HepG2 (cell line): ENCODE measurements at regions not wholly inside any gene's neighbourhood (a gene's known extent, or its start where the extent isn't known, plus 50 kb on each side); places are given as distances from the start of the nearest gene placed in this dataset.

ENCODE experiments used
- ATAC-seq: fragments of 200-7000 bp; cut with Tn5 transposase; 3 replicates; pipeline ENCODE4 v1.9.1; 2020; ENCODE audit warnings: mild to moderate bottlenecking, moderate library complexity
- BruUV-seq: library from RNA; stranded (reverse); fragments of 400-500 nt; replicated peaks from 2 replicates; lab custom pipeline; 2021; lab: Mats Ljungman, UMichigan
- CTCF ChIA-PET: fragments of 300-600 bp; formaldehyde crosslinking; extraction: SDS; loops from one replicate; lab custom pipeline; 2021; ENCODE audit warnings: low total read pairs, inconsistent platforms, low intra/inter-chr PET ratio; lab: Yijun Ruan, JAX
- POLR2A ChIA-PET: fragments of 350-600 bp; sonication (Branson Sonifier 250); formaldehyde crosslinking; loops from one replicate; lab custom pipeline; 2020; ENCODE audit warnings: antibody characterized with exemption, inconsistent platforms; lab: Yijun Ruan, JAX
- DNase-seq: peaks from one replicate; pipeline ENCODE4 v3.0.0-alpha.2; 2015; ENCODE audit warnings: low spot score
- FAIRE-seq: peaks from 3 replicates; lab custom pipeline; 2011; peaks lifted over from hg19 to GRCh38; lab: Jason Lieb, UNC
- H2AFZ ChIP-seq: one replicate; pipeline ENCODE4 v1.6.1; 2011; ENCODE audit warnings: low read length, inconsistent platforms
- H3K27ac ChIP-seq: fragments of 300-600 bp; 3 replicates; pipeline ENCODE4 v1.8.0; 2011; ENCODE audit warnings: mixed run types, mild to moderate bottlenecking, mixed read lengths, low read length, inconsistent platforms; ENCODE audit not compliant: insufficient read depth; ENCODE audit errors: extremely low read length
- H3K27me3 ChIP-seq, 2 experiments: fragments of 200-600 bp in 1 of 2; 2 replicates in 1 of 2; 3 replicates in 1 of 2; pipeline versions ENCODE4 v1.6.0 to v1.8.0; 2011; ENCODE audit warnings: low read length in 2 of 2, mild to moderate bottlenecking in 2 of 2, moderate library complexity in 2 of 2, inconsistent platforms in 1 of 2; ENCODE audit not compliant: insufficient read depth in 2 of 2, control insufficient read depth in 1 of 2
- H3K36me3 ChIP-seq, 2 experiments: fragments of 200-600 bp in 1 of 2; replicated peaks in 1 of 2; 2 replicates in 1 of 2; 3 replicates in 1 of 2; pipeline versions ENCODE4 v1.5.1 to v1.8.0; 2011; ENCODE audit warnings: low read length in 2 of 2, inconsistent platforms in 1 of 2; ENCODE audit not compliant: insufficient read depth in 2 of 2, control insufficient read depth in 1 of 2
- H3K4me1 ChIP-seq: 2 replicates; pipeline ENCODE4 v1.5.1; 2012; ENCODE audit warnings: low read length, inconsistent platforms; ENCODE audit not compliant: insufficient read depth
- H3K4me2 ChIP-seq: 2 replicates; pipeline ENCODE4 v1.6.0; 2011; ENCODE audit warnings: low read depth, low read length, inconsistent platforms
- H3K4me3 ChIP-seq, 3 experiments: fragments of 200-600 bp in 1 of 3; sonication (generic), shearing (Covaris generic) in 1 of 3; replicated peaks in 1 of 3; 2 replicates each; pipeline ENCODE4 v1.5.1; 2011 to 2016; ENCODE audit warnings: low read length in 3 of 3, inconsistent platforms in 2 of 3, low read depth in 2 of 3, mild to moderate bottlenecking in 2 of 3, control low read depth in 1 of 3, mixed read lengths in 1 of 3; ENCODE audit not compliant: insufficient read depth in 1 of 3
- H3K79me2 ChIP-seq: one replicate; pipeline ENCODE4 v1.6.1; 2011; ENCODE audit warnings: low read length, inconsistent platforms; ENCODE audit not compliant: insufficient read depth
- H3K9ac ChIP-seq: 2 replicates; pipeline ENCODE4 v1.6.0; 2011; ENCODE audit warnings: mild to moderate bottlenecking, low read depth, low read length, inconsistent platforms; ENCODE audit not compliant: insufficient read depth
- H3K9me3 ChIP-seq: 2 replicates; pipeline ENCODE4 v1.5.1; 2012; ENCODE audit warnings: mild to moderate bottlenecking, low read length
- H4K20me1 ChIP-seq: 2 replicates; pipeline ENCODE4 v1.6.0; 2011; ENCODE audit warnings: inconsistent platforms, mild to moderate bottlenecking, low read length, moderate library complexity; ENCODE audit not compliant: insufficient read depth
- FOXJ3 ChIP-seq: sonication (generic); formaldehyde crosslinking; IDR thresholded peaks from 2 replicates; pipeline ENCODE4 v1.4.0; 2020; ENCODE audit warnings: missing genetic modification reagents, mild to moderate bottlenecking, borderline replicate concordance
- FOXP4 ChIP-seq: sonication (generic); formaldehyde crosslinking; IDR thresholded peaks from 2 replicates; pipeline ENCODE4 v1.4.0; 2020; ENCODE audit warnings: missing genetic modification reagents
- GATA4 ChIP-seq: sonication (generic); IDR thresholded peaks from 2 replicates; pipeline ENCODE4 v1.6.1; 2016; ENCODE audit warnings: antibody characterized with exemption, low read depth, borderline replicate concordance
- JUND ChIP-seq: sonication (generic); formaldehyde crosslinking; IDR thresholded peaks from 2 replicates; pipeline ENCODE4 v1.8.0; 2022; ENCODE audit warnings: mild to moderate bottlenecking, missing genetic modification reagents
- ZNF260 ChIP-seq: sonication (generic); formaldehyde crosslinking; IDR thresholded peaks from 2 replicates; pipeline ENCODE4 v1.4.0; 2020; ENCODE audit warnings: missing genetic modification reagents, low read depth, mild to moderate bottlenecking, borderline replicate concordance
- ZNF280D ChIP-seq: sonication (generic); formaldehyde crosslinking; IDR thresholded peaks from 2 replicates; pipeline ENCODE4 v1.5.1; 2020; ENCODE audit warnings: mild to moderate bottlenecking, missing genetic modification reagents
- ZNF296 ChIP-seq: sonication (generic); formaldehyde crosslinking; conservative IDR thresholded peaks from 2 replicates; pipeline ENCODE4 v1.5.0; 2020; ENCODE audit warnings: mild to moderate bottlenecking, missing genetic modification reagents
- ZNF329 ChIP-seq: sonication (generic); formaldehyde crosslinking; IDR thresholded peaks from 2 replicates; pipeline ENCODE4 v1.9.0; 2021; ENCODE audit warnings: low read depth, mild to moderate bottlenecking, missing genetic modification reagents
- ZNF646 ChIP-seq: sonication (generic); formaldehyde crosslinking; IDR thresholded peaks from 2 replicates; pipeline ENCODE4 v1.9.0; 2021; ENCODE audit warnings: mild to moderate bottlenecking, missing genetic modification reagents
- ZNF704 ChIP-seq: sonication (generic); formaldehyde crosslinking; IDR thresholded peaks from 2 replicates; pipeline ENCODE4 v1.8.1; 2023; ENCODE audit warnings: mild to moderate bottlenecking, inconsistent platforms, moderate library complexity, missing genetic modification reagents, borderline replicate concordance
- in situ Hi-C: cut with HindIII; loops from 2 replicates; pipeline ENCODE4 v1.10.0; 2017; ENCODE audit warnings: low pct_unique_long_range_greater_than_20kb; ENCODE audit not compliant: extremely low pct_ligation_motif_present
- intact Hi-C: fragments of 100-400 bp; cut with micrococcal nuclease; formaldehyde crosslinking; loops from one replicate; pipeline ENCODE4 v1.10.0; 2022; ENCODE audit not compliant: unreplicated experiment

- in situ Hi-C loops = no loop called here
- TF ChIP-seq ZNF646 (CRISPR knock-in tag) = peak; percentile 63; the same call in 1 of the 2 replicates
- TF ChIP-seq ZNF329 (CRISPR knock-in tag) = no peak
- no peak for TF ChIP-seq ZNF260 (CRISPR knock-in tag)
- no peak for TF ChIP-seq JUND
- no peak for TF ChIP-seq ZNF296
- TF ChIP-seq ZNF704 (CRISPR knock-in tag) = no peak
- TF ChIP-seq ZNF280D (CRISPR knock-in tag) = peak; percentile 100
- peak; percentile 37; the same call in 1 of the 2 replicates for TF ChIP-seq GATA4
- peak; percentile 82 for TF ChIP-seq FOXP4 (CRISPR knock-in tag)
- TF ChIP-seq FOXJ3 = peak; percentile 88
Measured at GRCh38 chr2:74756356-74756890, 77.5 kb upstream of the HK2 start.

More at GRCh38 chr2:74756356-74756890, 77.5 kb upstream of the HK2 start:
- no peak overlapping the region for H3K4me3 ChIP-seq
- H3K27me3 ChIP-seq = no peaks in the 10 kb centered on the region
- ChIA-PET POLR2A (interaction anchor here (1.0 to 1.1 kb wide), 4 partner anchors 8 to 16 kb away, joined by 3 to 14 read pairs (median 4); no protein-coding TSS in a partner anchor), CTCF (no interaction called here)
- H3K36me3 ChIP-seq = no peaks in the 10 kb centered on the region
- ATAC-seq = peak; percentile 78
- no peaks in the 10 kb centered on the region for H3K79me2 ChIP-seq
- peak overlapping the region; percentile 82 for H3K27ac ChIP-seq
- BruUV-seq = no TSS peak
- DNase-seq = peak; percentile 93
- intact Hi-C loops = loop anchor here (1.0 kb wide), 1 partner anchor 8 kb away; no protein-coding TSS in a partner anchor
- H2AFZ ChIP-seq = no peak overlapping the region
- FAIRE-seq = peak; percentile 12
- H3K4me2 ChIP-seq = peak overlapping the region; percentile 25; the same call in 1 of the 2 replicates
- H3K4me1 ChIP-seq = peaks cover 78% of the 10 kb centered on the region
- H3K9me3 ChIP-seq = peaks cover 29% of the 10 kb centered on the region
- no peak overlapping the region for H3K9ac ChIP-seq
- H4K20me1 ChIP-seq = no peaks in the 10 kb centered on the region
